ENCODE measurements at regions not wholly inside any gene's neighbourhood (a gene's known extent, or its start where the extent isn't known, plus 50 kb on each side); places are given as distances from the start of the nearest gene placed in this dataset.

DNA sequence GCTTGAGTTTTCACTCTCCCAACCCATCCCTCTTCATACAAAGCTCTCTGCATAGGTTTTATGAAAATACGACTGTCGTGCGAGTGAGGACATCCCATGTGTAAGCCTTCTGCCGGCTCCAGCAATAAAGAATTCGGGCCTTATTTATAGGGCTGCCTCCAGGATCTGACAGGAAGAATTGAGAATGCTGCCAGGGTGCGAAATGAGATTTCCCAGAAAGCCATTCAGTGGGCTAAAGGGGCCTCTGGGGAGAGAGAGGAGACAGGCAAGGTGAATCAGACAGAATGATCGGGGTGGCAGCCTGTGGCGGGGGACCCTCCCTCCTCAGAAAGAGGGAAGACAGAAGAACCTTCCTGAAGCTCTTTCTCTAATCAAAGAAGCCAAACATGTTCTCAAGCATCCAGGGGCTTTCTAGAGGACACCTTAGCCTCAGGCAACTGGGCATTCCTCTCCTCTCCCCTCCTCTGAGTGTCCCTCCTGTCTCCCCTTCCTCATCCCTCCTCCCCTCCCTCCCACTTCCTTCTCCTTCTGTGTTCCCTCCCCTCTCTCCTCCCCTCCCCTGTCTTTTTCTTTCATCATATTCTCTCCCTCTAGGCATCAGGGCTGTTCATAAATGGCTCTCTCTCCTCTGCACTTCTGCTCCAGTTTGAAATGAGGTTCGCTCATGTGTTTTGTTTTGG lies 410.9 kb downstream of the TYW1 start:
- Histone ChIP-seq H3K27me3 (ENCODE audit: insufficient read depth, low read length) (no peaks in the 10 kb centered on the region), H3K36me3 (ENCODE audit: insufficient read depth, low read length) (no peaks in the 10 kb centered on the region), H2AFZ (ENCODE audit: low read depth, low read length) (no peak overlapping the region), H3K4me1 (ENCODE audit: insufficient read depth, low read length) (no peaks in the 10 kb centered on the region), H3K4me3 (ENCODE audit: low read length) (no peak overlapping the region), H3K9me3 (ENCODE audit: low read length) (no peaks in the 10 kb centered on the region)

DNA sequence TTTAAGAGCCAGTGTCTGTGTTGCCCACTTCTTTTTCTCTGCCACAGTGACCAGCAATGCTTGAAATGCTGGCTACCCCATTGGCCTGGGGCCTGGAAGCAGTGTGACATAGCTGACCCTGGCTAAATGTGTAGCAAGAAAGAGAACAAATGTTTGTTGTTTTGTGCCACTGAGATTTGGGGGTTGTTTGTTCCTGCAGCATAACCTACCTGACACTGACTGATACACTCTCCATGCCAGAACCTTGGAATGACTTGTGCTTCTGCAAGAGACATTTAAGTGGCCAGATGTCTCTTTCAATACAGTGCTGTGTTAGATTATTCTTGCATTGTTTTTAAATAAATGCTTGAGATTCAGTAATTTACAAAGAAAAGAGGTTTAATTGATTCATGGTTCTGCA lies 411.5 kb downstream of the TYW1 start:
- no peak overlapping the region for H3K4me3 ChIP-seq (ENCODE audit: low read length)
- H3K36me3 ChIP-seq (ENCODE audit: insufficient read depth, low read length): no peaks in the 10 kb centered on the region
- no peaks in the 10 kb centered on the region for H3K9me3 ChIP-seq (ENCODE audit: low read length)
- H2AFZ ChIP-seq (ENCODE audit: low read depth, low read length): no peak overlapping the region
- H3K4me1 ChIP-seq (ENCODE audit: insufficient read depth, low read length): no peaks in the 10 kb centered on the region
- H3K27me3 ChIP-seq (ENCODE audit: insufficient read depth, low read length): no peaks in the 10 kb centered on the region

DNA sequence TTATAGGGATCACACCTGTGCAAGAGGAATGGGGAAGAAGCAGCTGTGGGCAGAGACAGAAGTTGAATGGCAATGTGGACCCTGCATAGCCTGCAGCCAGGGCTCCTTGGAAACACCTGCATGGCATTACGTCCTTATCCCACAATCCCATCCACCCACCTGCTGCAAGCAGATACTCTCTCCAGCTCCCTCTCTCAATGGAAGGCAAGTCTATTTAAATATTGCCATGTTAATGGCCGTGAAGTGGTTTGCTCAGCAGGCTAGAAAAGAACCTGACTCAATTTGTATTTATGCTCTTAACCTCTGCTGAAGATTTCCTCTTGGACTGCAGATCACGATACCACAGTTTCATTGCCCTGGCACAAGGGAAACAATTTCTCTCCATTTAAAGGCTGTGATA lies 417.0 kb downstream of the TYW1 start:
- H3K27me3 ChIP-seq (ENCODE audit: insufficient read depth, low read length): no peaks in the 10 kb centered on the region
- no peaks in the 10 kb centered on the region for H3K36me3 ChIP-seq (ENCODE audit: insufficient read depth, low read length)
- no peaks in the 10 kb centered on the region for H3K4me1 ChIP-seq (ENCODE audit: insufficient read depth, low read length)

DNA sequence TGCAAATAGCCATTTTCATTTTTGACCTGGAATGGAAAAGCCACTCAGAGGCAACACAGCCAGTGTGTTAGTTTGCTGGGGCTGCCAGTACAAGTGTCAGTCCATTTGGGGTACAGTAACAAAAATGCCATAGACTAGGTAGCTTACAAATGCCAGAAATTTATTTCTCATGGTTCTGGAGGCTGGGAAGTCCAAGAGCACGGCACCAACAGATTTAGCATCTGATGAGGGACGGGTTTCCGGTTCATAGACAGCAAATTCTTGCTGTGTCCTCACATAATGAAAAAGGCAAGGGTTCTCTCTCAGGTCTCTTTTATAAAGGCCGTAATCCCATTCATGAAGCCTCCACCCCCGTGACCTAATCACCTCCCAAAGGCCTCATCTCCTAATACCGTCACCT lies 418.2 kb downstream of the TYW1 start:
- no peak overlapping the region for H2AFZ ChIP-seq (ENCODE audit: low read depth, low read length)
- H3K36me3 ChIP-seq (ENCODE audit: insufficient read depth, low read length): no peaks in the 10 kb centered on the region
- no peaks in the 10 kb centered on the region for H3K27me3 ChIP-seq (ENCODE audit: insufficient read depth, low read length)

More for the DNA sequence above, 417.0 kb downstream of the TYW1 start:
- Histone ChIP-seq H3K9me3 (ENCODE audit: low read length) (no peaks in the 10 kb centered on the region), H2AFZ (ENCODE audit: low read depth, low read length) (no peak overlapping the region), H3K4me3 (ENCODE audit: low read length) (no peak overlapping the region)

DNA sequence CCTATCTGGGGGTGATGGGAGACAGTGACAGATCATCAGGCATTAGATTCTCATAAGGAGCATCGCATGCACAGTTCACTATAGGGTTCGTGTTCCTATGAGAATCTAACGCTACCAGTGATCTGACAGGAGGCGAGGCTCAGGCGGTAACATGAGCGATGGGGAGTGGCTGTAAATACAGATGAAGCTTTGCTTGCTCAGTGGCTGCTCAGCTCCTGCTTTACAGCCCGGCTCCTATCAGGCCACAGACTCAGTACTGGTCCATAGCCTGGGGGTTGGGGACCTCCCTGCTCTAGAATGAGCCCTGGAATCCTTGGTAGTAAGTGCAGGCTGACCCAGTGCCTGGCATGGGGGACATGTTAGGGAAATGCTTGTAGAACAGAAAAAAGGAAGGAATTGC lies 426.0 kb downstream of the TYW1 start:
- Histone ChIP-seq H2AFZ (ENCODE audit: low read depth, low read length) (no peak overlapping the region), H3K9me3 (ENCODE audit: low read length) (no peaks in the 10 kb centered on the region), H3K36me3 (ENCODE audit: insufficient read depth, low read length) (no peaks in the 10 kb centered on the region), H3K27me3 (ENCODE audit: insufficient read depth, low read length) (no peaks in the 10 kb centered on the region), H3K4me3 (ENCODE audit: low read length) (no peak overlapping the region), H3K4me1 (ENCODE audit: insufficient read depth, low read length) (no peaks in the 10 kb centered on the region)

More for the DNA sequence above, 418.2 kb downstream of the TYW1 start:
- H3K4me3 ChIP-seq (ENCODE audit: low read length): no peak overlapping the region
- H3K4me1 ChIP-seq (ENCODE audit: insufficient read depth, low read length): no peaks in the 10 kb centered on the region
- no peaks in the 10 kb centered on the region for H3K9me3 ChIP-seq (ENCODE audit: low read length)

DNA sequence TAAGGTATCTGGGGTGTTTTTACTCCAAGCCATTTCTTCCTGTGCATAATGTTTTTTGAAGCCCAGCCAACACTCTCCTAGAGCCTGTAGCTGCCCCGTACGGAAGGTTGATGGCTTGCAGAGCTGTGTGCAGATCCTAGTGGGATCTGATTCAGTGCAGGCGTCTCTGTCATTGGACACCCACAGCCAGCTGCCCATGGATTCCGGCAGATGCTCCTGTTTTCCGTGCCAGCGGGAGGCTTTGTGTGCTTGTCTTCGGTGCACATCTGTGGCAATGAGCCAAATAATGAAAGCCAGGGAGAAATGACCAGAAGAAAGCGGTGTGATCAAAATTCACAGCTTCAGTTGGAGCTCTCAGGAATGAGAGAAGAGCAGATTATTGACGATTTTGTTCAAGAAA lies 426.4 kb downstream of the TYW1 start:
- H3K9me3 ChIP-seq (ENCODE audit: low read length): no peaks in the 10 kb centered on the region
- H3K4me3 ChIP-seq (ENCODE audit: low read length): no peak overlapping the region
- H3K27me3 ChIP-seq (ENCODE audit: insufficient read depth, low read length): no peaks in the 10 kb centered on the region
- H3K4me1 ChIP-seq (ENCODE audit: insufficient read depth, low read length): no peaks in the 10 kb centered on the region
- no peak overlapping the region for H2AFZ ChIP-seq (ENCODE audit: low read depth, low read length)
- H3K36me3 ChIP-seq (ENCODE audit: insufficient read depth, low read length): no peaks in the 10 kb centered on the region

DNA sequence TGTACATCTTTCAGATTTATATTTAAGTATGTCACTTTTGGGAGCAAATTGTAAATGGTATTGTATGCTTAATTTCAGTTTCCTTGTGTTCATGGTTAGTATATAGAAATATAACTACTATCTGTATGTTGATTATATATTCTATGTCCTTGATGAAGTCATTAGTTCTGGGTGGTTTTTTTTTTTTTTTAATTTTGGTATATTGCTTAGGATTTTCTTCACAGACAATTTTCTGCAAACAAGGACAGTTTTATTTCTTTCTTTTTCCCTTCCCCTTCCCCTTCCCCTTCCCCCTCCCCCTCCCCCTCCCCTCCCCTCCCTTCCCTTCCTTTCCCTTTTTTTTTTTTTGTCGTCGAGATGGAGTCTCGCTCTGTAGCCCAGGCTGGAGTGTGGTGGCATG lies 430.0 kb downstream of the TYW1 start:
- no peak overlapping the region for H2AFZ ChIP-seq (ENCODE audit: low read depth, low read length)
- H3K27me3 ChIP-seq (ENCODE audit: insufficient read depth, low read length): no peaks in the 10 kb centered on the region
- H3K4me1 ChIP-seq (ENCODE audit: insufficient read depth, low read length): no peaks in the 10 kb centered on the region
- H3K9me3 ChIP-seq (ENCODE audit: low read length): no peaks in the 10 kb centered on the region
- no peaks in the 10 kb centered on the region for H3K36me3 ChIP-seq (ENCODE audit: insufficient read depth, low read length)
- H3K4me3 ChIP-seq (ENCODE audit: low read length): no peak overlapping the region

DNA sequence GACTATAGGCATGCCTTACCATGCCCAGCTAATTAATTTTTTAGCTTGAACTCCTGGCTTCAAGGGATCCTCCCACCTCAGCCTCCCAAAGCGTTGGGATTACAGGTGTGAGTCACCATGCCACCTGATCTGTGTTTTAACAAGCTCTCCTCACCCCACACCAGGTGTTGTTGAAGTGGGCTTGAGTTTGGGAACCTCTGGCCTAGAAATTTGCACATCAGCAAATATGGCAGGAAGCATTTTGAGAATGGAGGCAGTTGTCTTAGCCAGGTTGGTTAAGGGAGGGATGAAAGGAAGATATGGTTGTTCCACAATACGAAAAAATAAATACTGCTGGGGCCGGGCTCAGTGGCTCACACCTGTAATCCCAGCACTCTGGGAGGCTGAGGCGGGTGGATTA lies 433.1 kb downstream of the TYW1 start:
- Histone ChIP-seq H3K27me3 (ENCODE audit: insufficient read depth, low read length) (no peaks in the 10 kb centered on the region), H3K4me1 (ENCODE audit: insufficient read depth, low read length) (no peaks in the 10 kb centered on the region), H3K9me3 (ENCODE audit: low read length) (no peaks in the 10 kb centered on the region)

DNA sequence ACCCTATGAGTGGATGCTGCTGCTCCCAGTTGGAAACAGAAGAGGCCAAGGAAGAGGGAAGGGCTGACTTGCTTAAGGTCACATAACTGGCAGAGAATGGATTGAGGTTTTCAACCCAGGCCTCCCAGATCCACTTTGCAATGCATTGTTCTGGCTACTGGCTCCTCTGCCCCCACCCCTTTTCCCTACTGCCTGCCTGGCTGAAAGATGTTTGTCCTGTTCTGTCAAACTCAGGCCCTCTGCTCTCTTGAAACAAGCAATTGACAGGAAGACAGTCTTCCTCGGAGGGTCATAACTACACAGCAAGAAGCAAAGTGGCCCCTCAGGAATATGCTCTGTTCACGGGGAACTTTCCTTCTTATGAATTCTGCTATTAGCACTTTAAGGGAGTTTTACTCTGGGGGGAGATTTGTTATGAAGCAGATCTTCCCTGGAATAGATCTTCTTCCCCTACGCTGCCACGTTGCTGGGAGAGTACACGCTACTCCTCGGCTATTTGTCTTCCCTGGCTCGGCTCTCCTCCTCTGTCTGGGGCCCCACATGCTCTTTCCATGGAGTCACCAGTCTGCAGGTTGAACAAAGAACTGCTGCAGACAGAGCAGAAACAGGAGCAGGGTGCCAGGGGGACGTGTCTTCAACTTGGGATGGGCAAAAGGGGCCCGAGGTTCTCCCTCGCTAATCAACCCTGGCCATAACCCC lies 436.1 kb downstream of the TYW1 start:
- H3K36me3 ChIP-seq (ENCODE audit: insufficient read depth, low read length): no peaks in the 10 kb centered on the region
- H3K4me1 ChIP-seq (ENCODE audit: insufficient read depth, low read length): no peaks in the 10 kb centered on the region
- H3K9me3 ChIP-seq (ENCODE audit: low read length): no peaks in the 10 kb centered on the region
- no peaks in the 10 kb centered on the region for H3K27me3 ChIP-seq (ENCODE audit: insufficient read depth, low read length)
- no peak overlapping the region for H3K4me3 ChIP-seq (ENCODE audit: low read length)
- no peak overlapping the region for H2AFZ ChIP-seq (ENCODE audit: low read depth, low read length)

More for the DNA sequence above, 433.1 kb downstream of the TYW1 start:
- H2AFZ ChIP-seq (ENCODE audit: low read depth, low read length): no peak overlapping the region
- H3K36me3 ChIP-seq (ENCODE audit: insufficient read depth, low read length): no peaks in the 10 kb centered on the region
- H3K4me3 ChIP-seq (ENCODE audit: low read length): no peak overlapping the region

DNA sequence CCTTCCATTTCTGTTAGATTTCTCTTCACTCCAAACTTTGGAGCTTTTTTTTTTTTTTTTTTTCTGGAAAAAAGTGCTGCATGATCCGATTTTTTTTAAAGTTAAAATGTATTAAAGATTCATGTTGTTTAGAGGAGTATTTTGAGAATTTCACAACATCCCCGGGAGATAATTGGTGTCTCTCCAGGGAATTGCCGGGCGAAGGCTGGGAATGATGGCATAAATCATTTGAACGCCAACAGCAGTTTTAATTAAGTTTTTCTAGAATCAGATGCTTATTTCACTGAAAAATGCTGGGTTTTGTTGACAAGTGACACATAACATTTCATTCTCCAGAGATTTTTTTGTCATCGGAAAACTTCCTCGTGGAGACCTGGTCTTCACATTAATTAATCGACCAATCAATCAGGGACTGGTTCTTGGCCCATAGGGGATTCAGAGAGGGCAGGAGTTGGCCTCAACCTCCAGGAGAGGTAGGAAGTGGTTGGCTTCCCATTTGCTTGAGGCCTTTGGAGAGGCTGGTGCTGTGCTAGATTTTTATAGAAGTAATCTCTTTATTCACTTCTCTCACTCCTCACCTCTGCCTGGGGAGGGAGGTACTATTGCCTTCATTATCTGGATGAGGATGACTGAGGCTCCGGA lies 439.4 kb downstream of the TYW1 start:
- no peaks in the 10 kb centered on the region for H3K9me3 ChIP-seq (ENCODE audit: low read length)
- H2AFZ ChIP-seq (ENCODE audit: low read depth, low read length): no peak overlapping the region
- H3K4me3 ChIP-seq (ENCODE audit: low read length): no peak overlapping the region
- H3K36me3 ChIP-seq (ENCODE audit: insufficient read depth, low read length): no peaks in the 10 kb centered on the region
- no peaks in the 10 kb centered on the region for H3K4me1 ChIP-seq (ENCODE audit: insufficient read depth, low read length)
- no peaks in the 10 kb centered on the region for H3K27me3 ChIP-seq (ENCODE audit: insufficient read depth, low read length)

DNA sequence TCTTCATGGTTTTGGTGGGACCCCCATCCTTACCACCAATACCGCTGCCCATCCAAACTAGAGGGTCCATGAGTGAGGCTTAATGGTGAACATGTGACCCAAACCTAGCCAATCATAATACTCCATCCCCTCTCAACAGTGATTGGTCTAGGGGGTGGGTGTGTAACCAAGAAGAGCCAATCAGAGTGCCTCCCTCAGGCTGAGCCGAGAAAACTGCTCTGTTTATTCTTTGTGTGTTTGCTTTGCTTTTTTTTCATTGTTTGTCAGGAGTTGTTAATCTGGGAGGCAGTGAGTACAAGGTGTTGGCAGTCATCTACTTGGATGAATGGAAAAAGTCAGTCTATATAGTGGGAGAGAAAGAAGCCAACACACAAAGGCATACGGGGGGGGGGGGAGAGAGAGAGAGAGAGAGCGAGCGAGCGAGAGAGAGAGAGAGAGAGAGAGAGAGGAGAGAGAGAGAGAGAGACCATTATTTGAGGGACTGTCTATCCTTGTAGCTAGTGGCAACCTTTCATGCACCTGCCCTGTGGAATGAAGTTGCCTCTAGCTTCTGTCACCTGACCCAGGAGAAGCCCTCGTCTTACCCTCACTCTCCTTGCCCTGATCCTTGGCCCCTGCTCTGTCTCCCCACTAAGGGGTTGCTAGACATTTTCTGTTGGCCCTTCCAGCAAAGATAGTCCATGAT lies 441.7 kb downstream of the TYW1 start:
- no peaks in the 10 kb centered on the region for H3K36me3 ChIP-seq (ENCODE audit: insufficient read depth, low read length)

DNA sequence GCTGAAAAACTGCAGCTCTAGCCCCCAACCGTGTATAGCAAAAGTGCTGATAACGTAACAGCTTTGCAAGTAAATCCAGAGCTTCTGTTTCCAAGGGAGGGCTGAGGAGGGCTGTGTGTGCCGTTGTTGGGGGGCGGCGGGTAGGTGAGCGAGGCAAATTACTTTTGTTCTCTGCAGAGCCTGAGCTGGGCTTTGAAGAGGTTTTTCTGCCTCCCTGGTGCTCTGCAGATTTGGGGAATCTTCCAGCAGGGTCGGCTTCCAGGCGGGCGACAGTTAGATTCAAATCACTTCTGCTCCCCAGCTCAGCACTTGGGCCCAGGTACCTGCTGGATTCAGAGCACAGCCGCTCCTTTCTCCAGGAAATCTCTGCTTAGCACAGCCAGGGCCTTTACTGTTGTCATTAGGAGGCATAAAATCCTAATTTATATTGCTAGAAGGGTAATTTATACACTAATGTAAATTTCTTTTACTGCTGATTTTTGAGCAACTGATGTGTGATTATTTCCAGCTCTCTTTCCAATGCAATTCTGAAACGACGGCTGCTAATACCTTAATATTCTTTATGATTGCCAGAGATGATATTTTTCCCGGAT lies 442.4 kb downstream of the TYW1 start:
- Histone ChIP-seq H3K4me1 (ENCODE audit: insufficient read depth, low read length) (no peaks in the 10 kb centered on the region), H3K36me3 (ENCODE audit: insufficient read depth, low read length) (no peaks in the 10 kb centered on the region), H3K4me3 (ENCODE audit: low read length) (no peak overlapping the region), H3K9me3 (ENCODE audit: low read length) (no peaks in the 10 kb centered on the region), H3K27me3 (ENCODE audit: insufficient read depth, low read length) (no peaks in the 10 kb centered on the region), H2AFZ (ENCODE audit: low read depth, low read length) (peak overlapping the region; percentile 54)

More for the DNA sequence above, 441.7 kb downstream of the TYW1 start:
- Histone ChIP-seq H3K9me3 (ENCODE audit: low read length) (no peaks in the 10 kb centered on the region), H3K4me3 (ENCODE audit: low read length) (no peak overlapping the region), H3K27me3 (ENCODE audit: insufficient read depth, low read length) (no peaks in the 10 kb centered on the region), H2AFZ (ENCODE audit: low read depth, low read length) (peak overlapping the region; percentile 54), H3K4me1 (ENCODE audit: insufficient read depth, low read length) (no peaks in the 10 kb centered on the region)

DNA sequence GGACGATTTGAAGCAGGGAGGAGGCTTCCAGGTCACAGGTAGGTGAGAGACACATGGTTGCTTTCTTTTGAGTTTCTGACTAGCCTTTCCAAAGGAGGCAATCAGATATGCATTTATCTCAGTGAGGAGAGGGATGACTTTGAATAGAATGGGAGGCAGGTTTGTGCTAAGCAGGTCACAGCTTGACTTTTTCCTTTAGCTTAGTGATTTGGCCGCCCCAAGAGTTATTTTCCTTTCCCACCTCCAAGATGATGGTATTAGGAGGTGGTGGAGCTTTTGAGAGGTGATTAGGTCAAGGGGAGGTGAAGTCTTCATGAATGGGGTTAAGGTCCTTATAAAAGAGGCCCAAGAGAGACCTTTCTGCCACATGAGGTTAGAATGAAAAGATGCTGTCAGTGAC lies 443.7 kb downstream of the TYW1 start:
- no peaks in the 10 kb centered on the region for H3K36me3 ChIP-seq (ENCODE audit: insufficient read depth, low read length)
- H3K4me1 ChIP-seq (ENCODE audit: insufficient read depth, low read length): no peaks in the 10 kb centered on the region
- no peak overlapping the region for H2AFZ ChIP-seq (ENCODE audit: low read depth, low read length)
- H3K4me3 ChIP-seq (ENCODE audit: low read length): no peak overlapping the region
- no peaks in the 10 kb centered on the region for H3K9me3 ChIP-seq (ENCODE audit: low read length)
- no peaks in the 10 kb centered on the region for H3K27me3 ChIP-seq (ENCODE audit: insufficient read depth, low read length)
